ENCODE measurements at regions not wholly inside any gene's neighbourhood (a gene's known extent, or its start where the extent isn't known, plus 50 kb on each side); places are given as distances from the start of the nearest gene placed in this dataset.
"Not testable (repeated sequence)": the region's sequence is repeated elsewhere in the genome, so short reads cannot be mapped to it uniquely, and the experiment has no call there.

DNA sequence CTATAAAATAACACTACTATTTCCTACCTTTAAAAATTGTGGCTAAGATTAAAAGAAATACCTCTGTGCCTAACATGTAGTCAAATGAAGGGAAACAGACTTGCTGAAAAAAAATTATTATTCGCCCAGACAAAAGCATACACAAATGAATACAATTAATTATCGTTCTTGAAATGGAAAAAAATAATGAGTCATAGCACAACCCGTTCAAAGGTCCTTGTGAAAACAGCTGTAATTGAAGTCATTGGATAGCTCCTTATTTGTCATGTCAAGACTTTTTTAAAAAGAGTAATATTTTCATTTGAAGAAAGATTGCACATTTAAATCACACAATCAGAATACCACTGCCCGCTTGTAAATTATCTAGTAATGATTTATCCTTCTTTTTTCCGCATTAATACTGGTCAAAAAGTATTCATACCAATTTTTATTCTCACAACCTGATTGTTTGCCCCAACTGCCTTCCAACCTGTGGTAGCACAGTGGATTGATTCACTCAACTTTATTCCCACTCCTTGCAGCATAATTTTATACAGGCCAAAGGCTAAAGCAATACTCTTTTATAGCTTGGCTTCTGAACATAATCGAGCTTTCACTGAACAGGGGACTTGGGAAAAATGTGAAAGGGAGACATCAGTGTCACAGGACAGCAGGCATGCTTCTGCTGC lies 655.2 kb upstream of the MAP3K7 start:
- DNase-seq = no peak

DNA sequence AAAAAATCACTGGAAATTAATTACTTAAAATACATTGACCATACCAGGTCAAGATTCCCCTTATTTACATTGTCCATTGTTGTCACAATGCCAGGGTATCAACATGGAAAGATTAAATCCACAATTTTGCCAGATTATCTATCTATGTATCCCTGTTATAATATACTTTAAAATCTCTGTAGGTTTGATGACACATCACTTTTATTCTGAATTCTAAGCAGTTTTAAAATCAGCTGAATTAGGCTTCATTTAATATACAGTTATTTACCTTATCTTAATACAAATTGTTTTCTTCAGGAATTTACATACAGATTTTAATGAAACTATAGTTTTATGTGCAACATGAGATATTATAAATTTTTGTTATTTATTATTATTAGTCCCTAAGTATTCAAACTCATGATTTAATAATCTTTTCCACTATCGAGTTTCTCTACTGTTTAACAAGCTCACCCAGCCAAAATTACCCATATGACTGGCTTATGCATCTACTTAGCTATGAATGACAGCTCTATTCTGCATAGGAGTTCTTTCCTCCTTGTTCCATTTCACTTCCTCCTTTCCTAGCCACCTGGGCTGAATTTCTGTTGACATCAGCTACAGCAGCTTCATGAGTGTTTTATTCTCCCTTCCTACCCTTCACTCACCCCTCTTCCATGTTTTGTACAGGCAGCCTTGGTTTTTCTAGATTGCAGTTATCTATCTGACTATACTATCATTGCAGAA lies 654.2 kb upstream of the MAP3K7 start:
- DNase-seq = no peak

DNA sequence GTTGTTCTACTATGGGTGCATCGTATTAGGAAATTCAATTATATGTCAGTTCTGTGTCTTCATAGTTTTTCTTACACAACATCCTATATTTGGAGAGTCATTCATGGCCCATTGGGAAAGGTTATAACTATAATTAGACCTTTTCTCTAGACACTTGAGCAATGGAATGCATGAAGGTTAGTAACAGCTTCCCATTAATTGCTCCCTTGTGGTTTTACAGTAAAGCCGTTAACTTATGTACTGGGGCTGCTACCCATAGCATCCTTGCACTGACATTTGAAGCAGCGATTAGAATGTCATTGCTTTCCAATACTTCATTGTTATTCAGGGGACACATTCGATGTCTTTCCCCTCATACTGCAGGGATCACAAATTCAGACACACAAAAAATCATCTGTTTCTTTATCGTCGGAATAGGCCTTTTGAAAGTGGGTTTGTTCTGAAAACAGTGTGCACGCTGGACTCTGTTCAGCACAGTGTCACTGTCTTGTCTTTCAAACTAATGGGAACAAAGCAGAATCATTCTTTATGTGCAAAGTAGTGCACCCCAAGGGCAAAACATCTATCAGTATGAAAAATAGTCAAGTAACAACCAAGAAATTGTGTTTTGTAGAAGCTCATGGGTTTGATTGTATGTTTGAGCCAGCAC lies 634.3 kb upstream of the MAP3K7 start:
- DNase-seq = no peak

DNA sequence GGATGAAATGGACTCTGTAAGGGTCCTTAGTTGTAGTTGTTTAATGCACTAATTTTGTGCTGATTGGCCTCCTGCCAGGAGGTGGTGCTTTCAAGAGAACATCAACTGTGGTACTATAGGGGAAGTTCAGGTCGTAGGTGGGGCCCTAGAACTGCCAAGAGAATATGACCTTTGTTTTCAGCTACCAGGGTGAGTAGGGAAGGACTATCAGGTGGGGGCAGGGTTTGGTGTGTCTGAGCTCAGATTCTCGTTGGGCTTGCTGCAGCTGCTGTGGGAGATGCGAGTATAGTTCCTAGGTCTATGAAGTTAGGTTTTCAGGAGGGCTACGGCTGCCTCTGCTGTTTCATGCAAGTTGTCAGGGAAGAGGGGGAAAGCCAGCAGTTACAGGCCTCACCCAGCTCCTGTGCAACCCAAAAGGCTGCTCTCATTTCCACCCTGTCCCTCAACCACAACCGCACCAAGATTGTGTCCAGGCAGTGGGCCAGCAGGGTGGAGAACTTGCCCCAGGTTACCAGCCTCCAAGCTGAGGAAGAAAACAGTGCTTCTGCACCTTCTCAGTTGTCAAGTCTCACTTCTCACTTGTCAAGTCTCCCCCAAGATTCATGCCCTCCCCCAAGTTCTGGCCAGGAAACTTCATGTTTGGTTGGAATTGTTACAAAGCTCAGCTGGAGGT lies 626.5 kb upstream of the MAP3K7 start:
- no peak for DNase-seq

DNA sequence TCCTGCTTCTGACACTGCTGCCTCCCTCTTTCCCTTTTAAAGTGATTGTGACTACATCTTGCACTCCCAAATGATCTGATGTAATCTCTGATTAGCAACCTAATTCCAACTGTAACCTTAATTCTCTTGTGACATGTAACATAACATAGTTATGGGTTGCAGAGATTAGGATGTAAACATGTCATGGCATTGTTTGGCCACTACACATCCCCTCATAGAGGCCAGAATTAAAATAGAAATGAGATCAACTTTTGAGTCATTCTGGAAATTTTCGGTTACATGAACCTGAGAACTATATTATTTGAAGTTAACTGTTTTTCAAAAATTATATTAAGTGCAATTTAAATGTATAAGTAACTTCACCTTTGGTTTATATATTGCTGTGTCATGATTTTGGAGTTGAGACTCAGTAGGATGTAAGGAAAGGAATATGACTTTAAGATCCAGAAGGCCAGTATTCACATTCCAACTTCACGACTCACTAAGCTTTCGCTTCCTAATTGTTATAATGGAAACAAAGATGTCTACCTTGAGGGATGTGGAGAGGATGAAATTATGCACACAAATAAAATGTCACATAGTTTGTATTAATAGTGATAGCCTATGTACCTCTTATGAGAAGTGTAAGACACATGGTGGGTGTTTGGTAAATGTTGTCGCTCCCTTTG lies 611.9 kb upstream of the MAP3K7 start:
- no peak for DNase-seq

DNA sequence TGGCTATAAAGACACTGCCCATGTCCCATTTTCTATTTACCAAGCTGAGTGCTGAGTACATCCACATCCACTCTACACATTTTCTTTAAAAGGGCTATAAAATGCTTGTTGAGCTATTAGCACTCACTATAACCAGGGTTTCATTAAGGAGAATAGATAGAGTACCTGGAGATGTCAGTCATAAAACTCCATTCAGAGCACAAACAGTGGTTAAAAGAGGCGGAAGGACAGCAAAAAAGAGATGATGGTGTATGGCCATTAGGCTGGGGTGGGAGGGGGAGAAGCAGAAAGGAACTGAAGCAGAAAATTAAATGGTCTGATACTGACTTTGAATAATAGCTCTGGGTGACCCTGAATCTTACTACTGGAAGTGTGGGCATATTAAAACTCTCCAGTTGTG lies 609.9 kb upstream of the MAP3K7 start:
- DNase-seq = no peak

DNA sequence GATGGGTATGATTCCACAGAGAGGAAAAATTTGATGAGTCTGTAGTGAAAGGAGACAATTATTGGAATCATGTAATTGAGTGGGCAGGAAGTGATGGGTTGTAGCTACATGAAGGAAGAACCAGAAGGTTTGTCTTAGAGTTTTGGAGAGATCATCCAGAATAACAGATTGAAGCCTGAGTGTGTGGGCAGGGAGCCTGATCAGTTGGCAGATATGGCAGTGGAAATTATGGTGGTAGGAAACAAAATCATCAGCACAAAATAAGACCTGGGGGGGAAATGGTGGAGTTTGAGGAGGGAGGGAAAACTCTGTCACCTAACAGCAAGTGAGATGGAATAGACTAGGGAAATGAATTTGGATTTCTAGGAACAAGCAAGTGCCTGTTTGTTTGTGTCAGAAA lies 606.6 kb upstream of the MAP3K7 start:
- no peak for DNase-seq

DNA sequence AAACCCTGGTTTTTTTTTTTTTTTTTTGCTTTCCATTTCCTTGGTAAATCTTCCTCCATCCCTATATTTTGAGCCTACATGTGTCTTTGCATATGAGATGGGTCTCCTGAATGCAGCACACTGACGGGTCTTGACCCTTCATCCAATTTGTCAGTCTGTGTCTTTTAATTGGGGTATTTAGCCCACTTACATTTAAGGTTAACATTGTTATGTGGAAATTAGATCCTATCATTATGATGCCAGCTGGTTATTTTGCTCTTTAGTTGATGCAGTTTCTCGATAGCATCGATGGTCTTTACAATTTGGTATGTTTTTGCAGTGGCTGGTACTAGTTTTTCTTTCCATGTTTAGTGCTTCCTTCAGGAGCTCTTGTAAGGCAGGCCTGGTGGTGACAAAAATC lies 603.2 kb upstream of the MAP3K7 start:
- DNase-seq = not testable (repeated sequence)

DNA sequence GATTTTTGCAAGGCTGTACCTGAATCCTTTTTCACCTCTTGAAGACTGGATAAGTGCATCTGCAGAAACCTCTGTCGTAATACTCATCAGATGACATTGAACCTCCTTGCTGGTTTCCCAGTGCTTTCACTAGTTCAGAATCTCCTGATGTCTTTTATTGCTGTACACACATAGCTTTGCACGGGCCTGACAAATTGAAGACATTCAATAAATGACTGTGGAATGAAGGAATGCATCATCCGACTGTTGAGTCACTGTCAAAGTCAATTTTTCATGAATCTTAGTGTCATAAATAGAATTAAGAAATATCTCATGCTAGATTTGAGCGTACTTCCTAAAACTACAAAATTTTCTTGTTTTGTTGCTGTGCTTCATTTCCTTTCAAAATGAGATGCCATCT lies 598.2 kb upstream of the MAP3K7 start:
- DNase-seq = no peak

DNA sequence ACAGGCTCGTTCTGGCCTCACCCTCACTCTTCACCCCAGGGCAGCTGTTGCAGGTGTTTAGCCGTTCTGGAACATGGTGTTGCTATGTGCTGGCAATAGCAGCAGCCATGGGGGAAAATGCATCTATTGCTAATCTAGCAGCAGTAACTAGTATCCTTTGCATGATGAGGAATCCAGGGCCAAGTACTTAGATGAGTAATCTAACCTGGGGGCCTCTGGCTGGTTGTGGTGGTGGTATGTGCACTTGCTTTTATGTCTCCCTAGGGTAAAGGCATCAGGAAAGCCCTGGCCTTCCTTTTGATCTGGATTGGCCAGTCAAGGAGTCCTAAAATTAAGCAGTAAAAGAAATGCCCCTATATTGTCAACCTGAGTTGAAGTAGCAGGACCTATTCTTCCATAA lies 594.5 kb upstream of the MAP3K7 start:
- no peak for DNase-seq

DNA sequence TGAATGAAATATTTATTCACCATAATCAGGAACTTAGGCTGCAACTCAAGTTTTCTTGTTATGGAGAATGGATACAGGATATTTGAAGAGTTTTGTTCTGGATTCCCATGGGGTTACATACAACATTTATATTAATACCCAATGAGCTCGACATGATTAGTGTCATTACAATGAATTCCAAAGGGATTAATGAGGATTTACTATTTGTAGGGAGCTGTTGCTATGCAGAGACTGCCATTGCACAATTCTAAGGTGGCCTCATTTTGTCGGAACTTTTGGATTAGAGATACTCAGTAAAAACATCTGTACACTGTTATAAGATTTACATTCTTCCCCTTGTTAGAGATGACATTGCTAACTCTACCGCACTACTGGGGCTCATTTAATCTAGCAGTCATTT lies 586.8 kb upstream of the MAP3K7 start:
- no peak for DNase-seq

DNA sequence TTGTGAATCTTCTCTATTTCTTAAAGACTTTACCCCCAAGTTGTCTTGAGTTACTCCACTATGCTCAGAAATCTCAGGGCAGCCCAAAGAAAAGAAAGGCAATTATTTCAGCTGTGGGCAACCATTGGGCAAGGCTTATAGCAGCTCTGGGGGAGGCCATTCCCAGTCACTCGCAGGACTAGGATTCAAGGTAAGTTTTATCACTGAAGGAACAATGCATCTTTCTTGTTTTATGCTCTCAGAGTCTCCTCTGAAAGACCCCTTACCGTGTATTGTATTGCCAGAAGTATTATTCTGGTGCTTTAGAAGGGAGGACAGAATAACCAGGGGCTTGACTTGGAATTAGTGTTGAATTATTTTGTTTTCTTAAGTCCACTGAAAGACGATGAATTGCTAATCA lies 586.3 kb upstream of the MAP3K7 start:
- DNase-seq = no peak

DNA sequence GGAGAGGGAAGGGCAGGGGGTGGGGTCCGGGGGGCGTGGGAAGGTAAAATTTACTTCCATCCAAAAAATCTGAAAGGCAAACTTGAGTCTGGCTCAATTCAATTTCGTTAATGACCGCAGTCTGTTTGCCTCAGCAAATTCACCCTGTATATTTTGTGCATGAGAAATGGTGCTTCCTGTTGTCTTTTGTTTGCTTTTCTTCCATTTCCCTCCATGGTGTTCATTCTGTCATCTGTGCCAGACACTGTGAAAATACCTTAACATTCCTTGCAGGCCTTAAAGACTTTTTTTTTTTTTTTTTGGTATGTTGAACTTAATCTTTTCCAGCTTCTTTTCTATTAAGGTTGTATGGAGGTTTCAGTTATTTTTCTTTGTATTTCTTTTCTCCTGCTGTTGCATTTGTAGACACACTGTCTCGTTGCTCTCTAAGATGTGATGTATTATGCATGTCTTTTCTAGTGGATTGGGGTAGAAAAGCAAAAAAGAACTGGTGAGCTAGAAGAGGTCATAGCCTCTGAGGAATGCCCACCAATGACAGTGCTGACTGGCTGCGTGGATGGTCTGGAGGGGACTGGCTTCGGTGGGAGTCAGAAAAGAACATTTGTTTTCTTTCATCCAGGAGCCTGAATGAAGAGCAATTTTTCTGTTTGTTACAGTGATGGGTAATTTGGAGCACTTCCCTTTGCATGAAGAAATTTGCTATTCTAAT lies 585.0 kb upstream of the MAP3K7 start:
- DNase-seq = no peak

DNA sequence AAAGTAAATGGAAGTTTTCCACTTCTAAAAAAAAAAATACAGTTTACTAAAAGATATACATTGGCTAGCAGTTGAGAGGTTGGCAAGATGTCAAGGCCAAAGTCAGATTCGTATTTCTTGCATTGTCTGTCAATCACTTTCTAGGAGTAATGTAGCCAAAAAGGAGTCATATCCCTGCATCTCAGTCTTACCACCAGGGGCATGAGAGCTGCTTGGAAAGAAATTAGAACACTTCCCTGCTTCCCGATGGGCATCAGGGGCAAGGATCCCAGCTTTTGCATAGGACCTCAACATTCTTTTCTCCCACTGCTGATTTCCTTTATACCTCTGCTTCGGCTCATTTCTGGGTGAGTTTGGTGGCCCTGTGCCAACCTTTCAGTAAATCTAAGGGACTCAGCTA lies 581.0 kb upstream of the MAP3K7 start:
- DNase-seq = no peak

DNA sequence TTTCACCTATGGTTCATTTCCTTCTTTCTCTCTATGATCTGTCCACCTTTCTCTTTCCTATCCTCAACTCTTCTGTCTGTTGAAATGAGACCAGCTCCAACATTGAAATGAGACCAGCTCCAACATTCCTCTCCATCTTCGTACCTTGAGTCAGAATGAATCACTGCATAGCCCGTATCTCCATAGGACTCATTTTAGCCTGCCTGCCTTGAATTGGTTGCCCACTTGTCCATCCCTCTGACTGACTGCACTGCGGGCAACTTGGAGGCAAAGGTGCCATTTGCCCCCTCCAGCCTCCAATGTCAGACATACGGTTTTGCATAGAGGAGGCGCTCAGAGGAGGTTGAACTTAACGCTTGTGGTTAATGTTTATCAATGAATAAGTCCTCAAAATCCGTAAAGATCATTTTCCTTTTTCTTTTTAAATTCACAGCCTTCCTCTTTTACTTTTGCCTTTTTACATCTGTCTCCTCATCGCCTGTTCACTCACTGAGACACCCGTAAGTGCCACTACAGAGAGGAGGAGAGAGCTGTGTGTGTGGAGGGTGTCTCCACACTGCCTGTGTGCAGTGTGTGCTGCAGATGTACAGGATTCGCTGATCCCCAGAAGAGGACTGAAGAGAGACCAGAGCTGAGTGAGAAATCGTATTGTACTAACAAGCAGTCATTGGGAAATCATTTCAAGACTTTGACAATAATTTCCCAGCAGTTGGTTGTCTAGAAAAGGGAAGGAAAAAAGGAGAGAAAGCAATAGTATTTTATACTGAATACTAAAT lies 579.6 kb upstream of the MAP3K7 start:
- no peak for DNase-seq

DNA sequence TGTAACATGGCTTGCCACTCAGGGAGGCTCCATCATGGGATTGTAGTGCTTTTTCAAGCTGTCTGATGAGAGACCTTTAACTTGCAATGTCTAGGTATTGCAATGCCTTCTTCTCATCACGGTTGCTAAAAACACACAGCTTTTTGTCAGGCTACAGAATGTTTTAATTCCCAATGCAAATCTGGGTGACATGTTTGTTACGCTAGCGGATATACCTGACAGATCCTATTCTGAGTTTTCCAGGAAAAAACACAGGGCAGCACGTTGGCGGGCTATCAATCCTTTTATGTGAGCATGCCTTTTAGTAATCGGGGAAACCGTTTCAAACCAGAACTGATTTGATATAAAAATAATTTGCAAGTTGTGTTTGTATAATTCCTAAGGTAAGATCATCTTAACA lies 577.2 kb upstream of the MAP3K7 start:
- DNase-seq = no peak

DNA sequence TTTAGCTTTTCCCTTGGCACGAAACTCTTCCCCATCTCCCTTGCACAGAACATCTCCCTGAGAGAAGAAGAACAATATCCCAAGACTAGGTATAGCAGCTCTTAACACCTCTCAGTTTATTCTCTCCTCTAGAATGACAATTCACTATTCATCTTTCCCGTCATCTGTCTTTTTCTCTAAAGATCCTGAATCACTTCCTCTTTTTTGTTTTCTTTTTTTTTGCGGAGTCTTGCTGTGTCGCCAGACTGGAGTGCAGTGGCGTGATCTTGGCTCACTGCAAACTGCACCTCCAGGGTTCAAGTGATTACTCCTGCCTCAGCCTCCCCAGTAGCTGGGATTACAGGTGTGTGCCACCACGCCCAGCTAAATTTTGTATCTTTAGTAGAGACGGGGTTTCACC lies 574.4 kb upstream of the MAP3K7 start:
- DNase-seq = no peak

DNA sequence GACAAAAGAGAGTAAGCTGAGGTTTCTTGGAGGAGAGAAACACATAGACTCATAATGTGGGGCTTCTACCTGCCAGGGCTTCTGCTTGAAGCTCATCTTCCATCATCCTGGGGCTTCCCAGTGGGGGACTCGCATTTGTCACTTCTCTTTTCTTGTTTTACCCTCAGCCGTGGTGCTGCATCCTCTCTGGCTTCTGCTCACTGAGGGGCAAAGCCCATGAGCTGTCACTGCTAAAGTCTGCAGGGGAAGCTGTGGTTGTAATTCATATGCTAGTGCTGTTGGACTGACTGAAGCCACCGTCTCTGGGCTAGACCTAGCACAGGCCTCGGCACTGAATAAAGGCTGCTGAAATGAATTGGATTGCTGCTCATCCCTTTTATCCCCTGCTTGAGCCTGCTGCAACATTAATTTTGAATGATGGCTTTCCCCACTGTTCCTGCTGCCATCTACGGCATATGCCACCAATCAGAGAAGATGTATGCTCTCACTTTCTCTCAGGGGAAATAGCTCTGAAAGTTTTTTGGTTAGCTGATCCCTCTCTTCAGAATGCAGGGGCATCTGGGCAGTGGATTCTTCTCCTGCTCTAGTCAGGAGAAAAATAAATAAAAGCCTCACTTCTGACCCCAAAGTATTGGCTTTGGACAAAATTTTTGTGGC lies 568.4 kb upstream of the MAP3K7 start:
- no peak for DNase-seq

DNA sequence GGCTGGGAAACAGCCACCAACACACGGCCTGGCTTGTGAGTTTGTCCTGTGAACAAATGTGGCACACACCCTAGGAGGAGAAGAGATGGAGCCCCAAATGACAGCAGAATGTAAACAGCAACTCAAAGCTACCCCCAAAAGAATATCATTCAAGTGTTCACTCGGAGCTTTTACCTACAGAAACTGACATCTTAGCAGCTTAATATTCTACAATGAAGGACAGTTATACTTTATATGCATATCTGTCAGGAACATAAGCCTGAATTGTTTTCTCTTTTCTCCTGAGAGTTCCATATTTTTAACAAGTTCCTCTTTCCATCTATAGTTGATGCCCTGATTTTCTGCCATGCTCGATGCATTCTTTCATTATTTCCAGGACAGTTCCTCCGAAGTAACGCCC lies 566.0 kb upstream of the MAP3K7 start:
- no peak for DNase-seq

DNA sequence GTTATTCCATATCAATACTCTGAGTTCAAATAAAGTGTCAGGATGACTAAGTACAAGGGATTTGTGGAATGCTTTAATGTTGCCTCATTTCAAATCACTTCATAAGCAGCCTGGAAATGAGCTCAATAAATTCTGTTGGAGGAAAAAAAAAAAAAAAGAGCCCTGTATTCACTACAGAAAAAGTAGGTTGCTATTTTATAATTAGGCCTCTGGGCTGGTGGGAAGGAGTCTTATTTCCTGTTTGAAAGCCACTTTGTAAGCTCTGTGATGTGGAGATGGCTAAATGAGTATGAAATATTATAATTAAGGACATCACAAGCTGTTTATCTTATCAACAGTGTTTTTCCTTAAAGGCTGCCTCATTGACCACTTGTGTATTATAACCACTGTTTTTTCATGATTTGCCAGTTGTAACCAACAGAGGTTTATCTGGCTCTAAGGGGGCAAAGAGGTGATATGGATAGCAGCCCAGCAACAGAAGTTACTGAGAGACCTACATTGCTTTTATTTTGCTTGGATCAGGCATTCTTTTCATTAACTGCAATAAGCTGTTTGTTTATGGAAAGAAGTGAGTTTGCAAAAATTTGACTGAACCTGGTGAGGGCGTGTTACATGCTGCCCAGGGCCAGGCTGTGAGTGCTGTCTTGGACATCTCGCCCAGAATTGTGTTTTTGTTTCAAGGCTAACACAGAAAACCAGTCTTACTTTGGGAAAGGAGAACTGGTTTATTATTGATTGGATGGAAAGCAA lies 563.3 kb upstream of the MAP3K7 start:
- no peak for DNase-seq

Data from activated naive CD4-positive, alpha-beta T cell treated with anti-CD3 and anti-CD28 coated beads, Interleukin-2, amount 50 U/mL, for 16 hours (primary cell).